Natural killer cell (primary cell): ENCODE measurements at regions not wholly inside any gene's neighbourhood (a gene's known extent, or its start where the extent isn't known, plus 50 kb on each side); places are given as distances from the start of the nearest gene placed in this dataset.
"Not testable (repeated sequence)": the region's sequence is repeated elsewhere in the genome, so short reads cannot be mapped to it uniquely, and the experiment has no call there.

Experiments used
- ATAC-seq, 3 donors: fragments of 150-1000 bp in 2 of 3; fragments of 200-7000 bp in 1 of 3; cut with Tn5 transposase; 1 replicate in 1 of 3; 2 replicates in 2 of 3; pipeline ENCODE4 v1.10.0; 2021; ENCODE audit warnings: mild to moderate bottlenecking in 2 of 3, moderate library complexity in 2 of 3
- DNase-seq, 2 donors: peaks; one replicate each; pipeline versions ENCODE4 v3.0.0 to v3.0.0-alpha.2; 2013 to 2021; ENCODE audit warnings: mixed read lengths in 1 of 2
- H3K27ac ChIP-seq: one replicate; pipeline ENCODE4 v1.5.1; 2013; ENCODE audit warnings: mild to moderate bottlenecking, low read length
- H3K27me3 ChIP-seq: one replicate; pipeline ENCODE4 v1.6.1; 2013; ENCODE audit warnings: low read length; ENCODE audit not compliant: control insufficient read depth, insufficient read depth
- H3K36me3 ChIP-seq: one replicate; pipeline ENCODE4 v1.6.1; 2013; ENCODE audit warnings: low read length; ENCODE audit not compliant: control insufficient read depth, insufficient read depth
- H3K4me1 ChIP-seq: one replicate; pipeline ENCODE4 v1.6.1; 2013; ENCODE audit warnings: low read length; ENCODE audit not compliant: control insufficient read depth, insufficient read depth
- H3K4me3 ChIP-seq: one replicate; pipeline ENCODE4 v1.5.1; 2013; ENCODE audit warnings: low read length
- H3K9me3 ChIP-seq: one replicate; pipeline ENCODE4 v1.6.1; 2013; ENCODE audit warnings: low read length; ENCODE audit not compliant: control insufficient read depth, insufficient read depth
- H3K27ac Mint-ChIP-seq, 2 donors: one replicate each; pipeline ENCODE4 v1.8.0; 2022; ENCODE audit warnings: mild to moderate bottlenecking in 2 of 2, mixed read lengths in 2 of 2, moderate library complexity in 1 of 2
- H3K27me3 Mint-ChIP-seq, 2 donors: one replicate each; pipeline ENCODE4 v1.8.0; 2022; ENCODE audit warnings: low read depth in 2 of 2, mixed read lengths in 2 of 2
- H3K36me3 Mint-ChIP-seq: one replicate; pipeline ENCODE4 v1.8.0; 2022; ENCODE audit warnings: mixed read lengths
- H3K4me1 Mint-ChIP-seq, 2 donors: one replicate each; pipeline ENCODE4 v1.8.0; 2022; ENCODE audit warnings: mixed read lengths in 2 of 2
- H3K4me3 Mint-ChIP-seq: one replicate; pipeline ENCODE4 v1.8.0; 2022; ENCODE audit warnings: mild to moderate bottlenecking, moderate library complexity, mixed read lengths
- H3K9me3 Mint-ChIP-seq, 2 donors: one replicate each; pipeline ENCODE4 v1.8.0; 2022; ENCODE audit warnings: mixed read lengths in 2 of 2
- WGBS: methylation state at CpG from one replicate; pipeline ENCODE4 v1.1.7; 2013; ENCODE audit warnings: missing lambda C conversion rate; ENCODE audit not compliant: insufficient coverage; 5-methylcytosine and 5-hydroxymethylcytosine counted together
- intact Hi-C: fragments of 100-400 bp; cut with micrococcal nuclease; formaldehyde crosslinking; loops from one replicate; pipeline ENCODE4 v1.14.2; 2022
- TF ChIP-seq, protein P1 (sequence below): fragments of 200-600 bp; IDR thresholded peaks from one replicate; pipeline ENCODE4 v1.8.0; 2022; ENCODE audit warnings: antibody characterized with exemption

DNA sequence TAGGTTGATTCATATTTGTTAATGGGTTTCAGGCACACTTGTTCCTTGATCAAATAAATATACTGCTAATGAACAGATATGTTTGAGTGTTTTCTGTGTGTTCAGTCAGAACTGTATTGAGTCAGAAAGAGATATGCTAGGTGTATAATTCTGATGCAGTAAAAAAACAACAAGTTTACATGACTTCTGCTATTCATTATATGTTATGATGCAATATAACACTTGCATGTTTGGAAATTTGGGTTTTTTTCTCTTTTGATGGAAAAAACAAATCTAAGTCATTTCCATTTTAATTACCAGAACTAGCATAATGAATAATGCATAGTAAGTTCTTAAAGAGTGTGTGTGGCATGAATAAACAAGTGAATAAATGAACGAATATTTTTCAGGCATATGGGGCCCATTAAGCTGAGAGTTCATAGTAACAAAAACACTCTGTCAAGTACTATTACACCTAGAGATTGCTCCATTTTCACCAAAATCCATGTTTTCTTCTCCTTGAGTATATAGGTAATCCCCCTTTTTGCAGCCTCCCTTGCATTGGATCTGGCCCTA lies 208.3 kb upstream of the NT5E start:
- ATAC-seq = no peak
- Histone ChIP-seq H3K4me1 (no peaks in the 10 kb centered on the region), H3K4me3 (no peak overlapping the region), H3K27me3 (no peaks in the 10 kb centered on the region), H3K36me3 (no peaks in the 10 kb centered on the region), H3K27ac (no peak overlapping the region), H3K9me3 (no peaks in the 10 kb centered on the region)
- Mint-ChIP-seq H3K36me3 (no peaks in the 10 kb centered on the region), H3K4me1 (no peaks in the 10 kb centered on the region), H3K27me3 (no peaks in the 10 kb centered on the region), H3K9me3 (peaks cover 3 to 8% of the 10 kb centered on the region in 2 donors), H3K27ac (no peak overlapping the region), H3K4me3 (no peak overlapping the region)
- intact Hi-C loops = no loop called here
- no peak for DNase-seq
- WGBS = 60% methylated on average over 1 of the region's 1 CpG
- TF ChIP-seq, protein P1, sequence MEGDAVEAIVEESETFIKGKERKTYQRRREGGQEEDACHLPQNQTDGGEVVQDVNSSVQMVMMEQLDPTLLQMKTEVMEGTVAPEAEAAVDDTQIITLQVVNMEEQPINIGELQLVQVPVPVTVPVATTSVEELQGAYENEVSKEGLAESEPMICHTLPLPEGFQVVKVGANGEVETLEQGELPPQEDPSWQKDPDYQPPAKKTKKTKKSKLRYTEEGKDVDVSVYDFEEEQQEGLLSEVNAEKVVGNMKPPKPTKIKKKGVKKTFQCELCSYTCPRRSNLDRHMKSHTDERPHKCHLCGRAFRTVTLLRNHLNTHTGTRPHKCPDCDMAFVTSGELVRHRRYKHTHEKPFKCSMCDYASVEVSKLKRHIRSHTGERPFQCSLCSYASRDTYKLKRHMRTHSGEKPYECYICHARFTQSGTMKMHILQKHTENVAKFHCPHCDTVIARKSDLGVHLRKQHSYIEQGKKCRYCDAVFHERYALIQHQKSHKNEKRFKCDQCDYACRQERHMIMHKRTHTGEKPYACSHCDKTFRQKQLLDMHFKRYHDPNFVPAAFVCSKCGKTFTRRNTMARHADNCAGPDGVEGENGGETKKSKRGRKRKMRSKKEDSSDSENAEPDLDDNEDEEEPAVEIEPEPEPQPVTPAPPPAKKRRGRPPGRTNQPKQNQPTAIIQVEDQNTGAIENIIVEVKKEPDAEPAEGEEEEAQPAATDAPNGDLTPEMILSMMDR = no peak

GRCh38 chr6:85240787-85241385 lies 209.0 kb upstream of the NT5E start:
- ATAC-seq (no peak), DNase-seq (no peak)
- no peaks in the 10 kb centered on the region for H3K36me3 Mint-ChIP-seq
- no peaks in the 10 kb centered on the region for H3K36me3 ChIP-seq
- no peaks in the 10 kb centered on the region for H3K4me1 Mint-ChIP-seq
- intact Hi-C loops = no loop called here
- no peaks in the 10 kb centered on the region for H3K4me1 ChIP-seq
- H3K27me3 Mint-ChIP-seq = no peaks in the 10 kb centered on the region
- no peak overlapping the region for H3K4me3 ChIP-seq
- TF ChIP-seq, protein P1 = no peak
- H3K27me3 ChIP-seq = no peaks in the 10 kb centered on the region
- H3K27ac ChIP-seq = no peak overlapping the region
- H3K9me3 ChIP-seq = no peaks in the 10 kb centered on the region
- peaks cover 0 to 6% of the 10 kb centered on the region in 2 donors for H3K9me3 Mint-ChIP-seq
- 69% methylated on average over 1 of the region's 1 CpG for WGBS
- H3K4me3 Mint-ChIP-seq = no peak overlapping the region
- H3K27ac Mint-ChIP-seq = no peak overlapping the region

- ATAC-seq (no peak), DNase-seq (no peak)
- no peaks in the 10 kb centered on the region for H3K27me3 ChIP-seq
- intact Hi-C loops = no loop called here
- H3K36me3 ChIP-seq = no peaks in the 10 kb centered on the region
- H3K27ac ChIP-seq = no peak overlapping the region
- H3K4me1 ChIP-seq = no peaks in the 10 kb centered on the region
- peaks cover 2% of the 10 kb centered on the region for H3K9me3 ChIP-seq
- H3K9me3 Mint-ChIP-seq = peaks cover 7 to 8% of the 10 kb centered on the region in 2 donors
- H3K27me3 Mint-ChIP-seq = no peaks in the 10 kb centered on the region
- no peaks in the 10 kb centered on the region for H3K36me3 Mint-ChIP-seq
- no peaks in the 10 kb centered on the region for H3K4me1 Mint-ChIP-seq
- H3K27ac Mint-ChIP-seq = no peak overlapping the region
- H3K4me3 Mint-ChIP-seq = no peak overlapping the region
- no peak overlapping the region for H3K4me3 ChIP-seq
- TF ChIP-seq, protein P1 = no peak
- WGBS = 70% methylated on average over 3 of the region's 3 CpGs
These were observed 212.4 kb upstream of the NT5E start for GRCh38 chr6:85237478-85237877.

DNA sequence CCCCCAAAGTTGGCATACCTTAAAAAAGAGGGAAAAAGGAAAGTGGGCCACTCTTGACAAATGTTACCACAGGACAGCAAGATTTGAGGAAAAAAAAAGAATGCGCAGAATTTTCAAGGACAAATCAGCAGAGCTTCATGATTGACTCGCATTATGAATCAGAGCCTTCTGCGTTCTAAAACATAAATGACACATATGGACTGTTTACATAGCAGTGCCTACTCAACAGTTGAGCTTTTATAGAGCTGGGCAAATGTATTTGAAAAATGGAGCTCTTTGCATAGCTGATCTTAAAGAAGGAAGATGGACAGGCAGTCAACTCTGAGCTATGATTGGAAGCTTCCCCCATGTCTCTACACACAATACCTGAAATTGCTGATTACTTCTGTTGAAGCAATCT lies 213.2 kb upstream of the NT5E start:
- no peaks in the 10 kb centered on the region for H3K27me3 Mint-ChIP-seq
- H3K4me1 Mint-ChIP-seq = no peaks in the 10 kb centered on the region
- TF ChIP-seq, protein P1 = no peak
- no peak overlapping the region for H3K27ac Mint-ChIP-seq
- H3K36me3 Mint-ChIP-seq = no peaks in the 10 kb centered on the region
- Histone ChIP-seq H3K4me1 (no peaks in the 10 kb centered on the region), H3K9me3 (peaks cover 2% of the 10 kb centered on the region), H3K4me3 (no peak overlapping the region), H3K27me3 (no peaks in the 10 kb centered on the region), H3K27ac (no peak overlapping the region), H3K36me3 (no peaks in the 10 kb centered on the region)
- H3K4me3 Mint-ChIP-seq = no peak overlapping the region
- 64% methylated on average over 3 of the region's 3 CpGs for WGBS
- DNase-seq (no peak), ATAC-seq (no peak)
- peaks cover 7 to 8% of the 10 kb centered on the region in 2 donors for H3K9me3 Mint-ChIP-seq
- intact Hi-C loops = no loop called here

GRCh38 chr6:85227345-85227744 lies 222.5 kb upstream of the NT5E start:
- ATAC-seq, intact Hi-C loops, H3K4me3 Mint-ChIP-seq, H3K27ac Mint-ChIP-seq, H3K4me3 ChIP-seq, H3K27ac ChIP-seq, H3K36me3 ChIP-seq, H3K27me3 Mint-ChIP-seq, H3K4me1 ChIP-seq, H3K9me3 ChIP-seq, H3K4me1 Mint-ChIP-seq, H3K27me3 ChIP-seq, H3K36me3 Mint-ChIP-seq, DNase-seq: not testable (repeated sequence)
- H3K9me3 Mint-ChIP-seq = peaks cover 23 to 24% of the 10 kb centered on the region in 2 donors
- WGBS = 78% methylated on average over 1 of the region's 1 CpG
